D341Med (cell line): ENCODE measurements at regions not wholly inside any gene's neighbourhood (a gene's known extent, or its start where the extent isn't known, plus 50 kb on each side); places are given as distances from the start of the nearest gene placed in this dataset.

Experiments
- DNase-seq: peaks from one replicate; pipeline ENCODE4 v3.0.0; 2012; ENCODE audit warnings: low spot score

GRCh38 chr3:157581371-157581770 is 78.2 kb upstream of the VEPH1 start:
- no peak for DNase-seq

GRCh38 chr3:157578181-157578580 is 75.0 kb upstream of the VEPH1 start:
- DNase-seq: no peak

GRCh38 chr3:157574531-157574930 is 71.3 kb upstream of the VEPH1 start:
- no peak for DNase-seq

- DNase-seq: no peak
These were observed 70.7 kb upstream of the VEPH1 start for GRCh38 chr3:157573780-157574378.

GRCh38 chr3:157573281-157573680 is 70.1 kb upstream of the VEPH1 start:
- no peak for DNase-seq

GRCh38 chr3:157572559-157573270 is 69.5 kb upstream of the VEPH1 start:
- peak; percentile 52 for DNase-seq

- no peak for DNase-seq
These were observed 63.4 kb upstream of the VEPH1 start for GRCh38 chr3:157566596-157566995.

GRCh38 chr3:157559401-157559800 is 56.2 kb upstream of the VEPH1 start:
- no peak for DNase-seq
